ENCODE measurements at regions not wholly inside any gene's neighbourhood (a gene's known extent, or its start where the extent isn't known, plus 50 kb on each side); places are given as distances from the start of the nearest gene placed in this dataset.

DNA sequence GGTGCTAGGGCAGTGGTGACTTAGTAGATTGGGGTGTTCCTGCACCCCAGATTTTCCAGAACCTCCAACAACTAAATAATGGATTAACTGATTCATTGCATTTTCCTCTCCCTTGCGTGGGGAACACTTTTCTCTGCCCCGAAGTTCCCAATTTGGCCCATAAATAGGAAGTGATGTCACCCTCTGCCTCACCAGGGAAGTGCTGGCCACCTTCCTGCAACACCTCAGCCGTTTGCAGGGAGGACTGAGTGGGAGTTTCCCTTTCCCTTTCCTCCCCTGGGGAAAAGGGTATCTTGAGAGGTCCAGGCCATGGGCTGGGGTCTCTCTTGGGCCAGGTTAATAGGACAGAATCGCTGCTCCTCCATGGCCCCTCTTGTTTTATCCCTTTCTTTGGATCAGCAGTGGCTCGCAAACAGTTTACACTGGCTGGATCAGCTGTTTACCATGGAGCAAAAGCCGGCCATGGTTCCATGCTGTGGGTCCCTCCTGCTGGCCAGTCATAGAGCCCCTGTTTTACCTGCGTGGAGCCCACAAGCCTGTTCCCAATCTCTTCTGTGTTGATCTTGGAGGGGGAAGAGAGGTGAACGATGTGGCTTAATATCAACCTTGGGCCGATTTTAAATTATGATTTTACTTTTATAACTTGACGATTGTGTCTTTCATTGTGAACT is 91.6 kb upstream of the VRK1 start:
- no peak for TF ChIP-seq CTCF (IDR thresholded peaks at IDR 0.05)
- no peak for TF ChIP-seq POLR2A (IDR thresholded peaks at IDR 0.05)
